Natural killer cell treated with Interleukin-12 subunit alpha and Interleukin-12 subunit beta and Interleukin-15 and Interleukin-18, amount 100 ng/mL, for 72 hours (primary cell): ENCODE measurements at regions not wholly inside any gene's neighbourhood (a gene's known extent, or its start where the extent isn't known, plus 50 kb on each side); places are given as distances from the start of the nearest gene placed in this dataset.
"Not testable (repeated sequence)": the region's sequence is repeated elsewhere in the genome, so short reads cannot be mapped to it uniquely, and the experiment has no call there.

ENCODE experiments used
- ATAC-seq, 2 donors: fragments of 150-1000 bp; cut with Tn5 transposase in 1 of 2; sonication (Bioruptor Pico), chemical (Tn5 transposase) in 1 of 2; 2 replicates each; pipeline ENCODE4 v1.10.0; 2021
- DNase-seq: peaks from one replicate; pipeline ENCODE4 v3.0.0; 2022; ENCODE audit warnings: low spot score
- H3K27ac Mint-ChIP-seq, 2 donors: 1 replicate in 1 of 2; 2 replicates in 1 of 2; pipeline ENCODE4 v1.8.0; 2022; ENCODE audit warnings: mixed read lengths in 2 of 2, mild to moderate bottlenecking in 1 of 2, moderate library complexity in 1 of 2
- H3K27me3 Mint-ChIP-seq, 2 donors: 1 replicate in 1 of 2; 2 replicates in 1 of 2; pipeline ENCODE4 v1.8.0; 2022; ENCODE audit warnings: mixed read lengths in 2 of 2
- H3K36me3 Mint-ChIP-seq: one replicate; pipeline ENCODE4 v1.8.0; 2022; ENCODE audit warnings: mixed read lengths
- H3K4me1 Mint-ChIP-seq, 2 donors: 1 replicate in 1 of 2; 2 replicates in 1 of 2; pipeline ENCODE4 v1.8.0; 2022; ENCODE audit warnings: low read depth in 2 of 2, mixed read lengths in 2 of 2, mild to moderate bottlenecking in 1 of 2
- H3K4me3 Mint-ChIP-seq: one replicate; pipeline ENCODE4 v1.8.0; 2022; ENCODE audit warnings: mixed read lengths
- H3K9me3 Mint-ChIP-seq: 2 replicates; pipeline ENCODE4 v1.8.0; 2022; ENCODE audit warnings: mixed read lengths

DNA sequence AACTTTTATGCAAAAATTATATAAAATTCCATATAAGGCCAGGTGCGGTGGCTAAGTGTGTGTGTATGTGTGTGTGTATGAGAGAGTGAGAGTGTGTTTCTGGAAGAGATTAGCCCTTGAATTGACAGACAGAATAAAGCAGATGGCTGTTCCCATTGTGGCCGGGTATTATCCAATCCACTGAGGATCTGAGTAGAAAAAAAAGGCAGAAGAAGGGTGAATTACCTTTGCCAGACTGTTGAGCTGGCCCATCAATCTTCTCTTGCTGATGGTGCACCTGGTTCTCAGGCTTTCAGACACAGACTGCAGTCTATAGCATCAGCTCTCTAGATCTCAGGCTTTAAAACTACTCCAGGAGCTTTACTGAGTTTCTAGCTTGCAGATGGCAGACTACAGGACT is 92.2 kb upstream of the SLIT2 start:
- no peaks in the 10 kb centered on the region for H3K4me1 Mint-ChIP-seq
- H3K4me3 Mint-ChIP-seq, result no peak overlapping the region
- H3K27me3 Mint-ChIP-seq, result no peaks in the 10 kb centered on the region
- ATAC-seq, result no peak
- H3K27ac Mint-ChIP-seq, result no peak overlapping the region
- H3K36me3 Mint-ChIP-seq, result peaks cover 4% of the 10 kb centered on the region
- DNase-seq, result no peak
- H3K9me3 Mint-ChIP-seq, result peaks cover 23% of the 10 kb centered on the region

DNA sequence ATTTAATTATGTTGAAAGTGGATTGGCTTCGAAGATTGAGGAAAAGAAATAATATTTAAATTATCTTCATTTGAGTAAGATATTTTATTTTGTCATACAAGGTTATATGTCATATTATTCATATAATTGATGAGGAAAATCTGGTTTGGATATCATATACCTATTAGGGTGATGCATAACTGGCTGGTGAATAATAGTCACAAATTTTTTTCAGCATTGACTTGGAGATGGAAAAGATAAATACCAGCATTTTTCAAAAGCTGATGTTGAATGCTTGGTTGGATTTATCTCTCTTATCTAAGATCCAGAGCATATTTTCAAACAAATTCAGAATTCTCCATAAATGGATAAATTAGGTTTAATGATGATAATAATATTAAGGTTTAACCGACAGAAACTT is 93.5 kb upstream of the SLIT2 start:
- peaks cover 23% of the 10 kb centered on the region for H3K9me3 Mint-ChIP-seq
- H3K4me1 Mint-ChIP-seq, result no peaks in the 10 kb centered on the region
- no peak overlapping the region for H3K27ac Mint-ChIP-seq
- H3K27me3 Mint-ChIP-seq, result no peaks in the 10 kb centered on the region
- H3K4me3 Mint-ChIP-seq, result no peak overlapping the region
- peaks cover 4% of the 10 kb centered on the region for H3K36me3 Mint-ChIP-seq
- DNase-seq (no peak), ATAC-seq (no peak)

DNA sequence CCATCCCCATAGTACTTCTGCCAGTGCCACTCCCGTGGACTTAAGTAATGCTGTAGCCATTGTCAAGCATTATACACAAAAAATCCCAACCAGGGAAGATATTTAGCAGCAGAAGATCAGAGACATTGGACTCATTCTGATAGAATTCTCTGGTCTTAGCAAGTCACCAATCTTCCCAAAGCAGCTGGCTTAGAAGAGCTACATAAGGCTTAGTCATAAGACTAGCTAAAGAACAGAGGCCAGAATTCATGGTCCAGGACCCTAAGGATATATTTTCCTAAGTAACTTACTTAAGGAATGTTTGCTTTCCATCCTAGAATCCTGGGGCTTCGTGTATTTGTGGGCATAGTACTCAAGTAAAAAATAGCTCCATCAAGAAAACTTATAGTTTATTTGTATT is 100.3 kb upstream of the SLIT2 start:
- H3K4me1 Mint-ChIP-seq, result no peaks in the 10 kb centered on the region
- no peak overlapping the region for H3K4me3 Mint-ChIP-seq
- DNase-seq (no peak), ATAC-seq (no peak)
- no peaks in the 10 kb centered on the region for H3K27me3 Mint-ChIP-seq
- H3K36me3 Mint-ChIP-seq, result no peaks in the 10 kb centered on the region
- no peak overlapping the region for H3K27ac Mint-ChIP-seq
- peaks cover 11% of the 10 kb centered on the region for H3K9me3 Mint-ChIP-seq

DNA sequence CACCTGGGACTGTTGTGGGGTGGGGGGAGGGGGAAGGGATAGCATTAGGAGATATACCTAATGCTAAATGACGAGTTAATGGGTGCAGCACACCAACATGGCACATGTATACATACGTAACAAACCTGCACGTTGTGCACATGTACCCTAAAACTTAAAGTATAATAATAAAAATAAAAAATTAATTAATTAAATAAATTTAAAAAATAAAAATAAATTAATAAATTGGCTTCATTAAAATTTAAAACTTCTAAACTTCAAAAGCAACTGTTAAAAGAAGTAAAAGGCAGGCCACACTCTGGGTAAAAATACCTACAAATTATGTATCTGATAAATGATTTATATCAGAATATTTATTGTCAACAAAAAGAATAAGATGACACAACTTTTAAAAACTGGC is 102.6 kb upstream of the SLIT2 start:
- H3K9me3 Mint-ChIP-seq, result peaks cover 20% of the 10 kb centered on the region
- H3K4me3 Mint-ChIP-seq, DNase-seq, H3K27me3 Mint-ChIP-seq, H3K4me1 Mint-ChIP-seq, ATAC-seq, H3K36me3 Mint-ChIP-seq, H3K27ac Mint-ChIP-seq: not testable (repeated sequence)

DNA sequence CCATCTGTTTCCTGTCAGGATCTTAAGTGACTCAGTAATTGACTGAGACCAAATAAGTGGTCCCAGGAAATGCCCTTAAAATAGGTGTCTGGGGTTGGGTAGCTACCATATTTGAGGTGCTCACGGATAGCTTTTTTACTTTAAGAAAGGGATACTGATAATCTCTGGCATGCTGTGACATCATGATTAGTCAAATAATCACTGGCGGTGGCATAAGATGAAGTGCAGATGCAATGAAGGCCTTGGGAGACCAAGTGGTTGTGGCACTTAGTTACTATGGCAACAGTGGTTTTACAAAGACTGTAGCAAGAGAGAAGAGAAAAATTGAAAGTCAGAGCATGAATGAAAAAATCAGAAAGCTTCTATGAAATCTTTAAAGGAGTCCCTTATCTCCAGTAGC is 114.5 kb upstream of the SLIT2 start:
- Mint-ChIP-seq H3K9me3 (peaks cover 18% of the 10 kb centered on the region), H3K36me3 (peaks cover 8% of the 10 kb centered on the region), H3K27ac (no peak overlapping the region), H3K4me1 (no peaks in the 10 kb centered on the region), H3K4me3 (no peak overlapping the region), H3K27me3 (no peaks in the 10 kb centered on the region)
- ATAC-seq, result no peak
- no peak for DNase-seq

DNA sequence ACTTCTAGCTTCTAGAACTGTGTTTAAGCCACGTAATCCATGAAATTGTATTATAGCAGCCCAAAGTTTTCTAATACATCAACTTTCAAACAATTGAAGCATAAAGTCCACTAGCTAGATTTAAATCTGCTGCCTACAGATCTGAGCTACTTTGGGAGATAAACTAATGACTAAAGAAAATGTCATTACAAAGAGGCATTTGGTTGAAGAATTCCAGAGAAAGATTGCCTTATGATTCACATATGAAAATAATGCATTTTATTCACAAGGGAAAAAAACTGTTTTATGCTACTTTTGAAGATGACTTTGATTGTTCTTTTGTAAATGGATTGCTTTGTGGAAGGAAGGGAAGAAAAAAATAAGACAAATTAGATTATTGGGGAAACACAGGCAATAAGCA is 124.1 kb upstream of the SLIT2 start:
- H3K4me1 Mint-ChIP-seq, result no peaks in the 10 kb centered on the region
- H3K4me3 Mint-ChIP-seq, result no peak overlapping the region
- peaks cover 4% of the 10 kb centered on the region for H3K36me3 Mint-ChIP-seq

GRCh38 chr4:20126906-20127305 is 124.8 kb upstream of the SLIT2 start:
- no peak for ATAC-seq
- peaks cover 8% of the 10 kb centered on the region for H3K9me3 Mint-ChIP-seq
- no peak for DNase-seq
- peaks cover 4% of the 10 kb centered on the region for H3K36me3 Mint-ChIP-seq
- H3K27ac Mint-ChIP-seq, result no peak overlapping the region
- no peaks in the 10 kb centered on the region for H3K27me3 Mint-ChIP-seq
- no peaks in the 10 kb centered on the region for H3K4me1 Mint-ChIP-seq
- H3K4me3 Mint-ChIP-seq, result no peak overlapping the region

More for the DNA sequence above, 124.1 kb upstream of the SLIT2 start:
- Mint-ChIP-seq H3K9me3 (peaks cover 8% of the 10 kb centered on the region), H3K27me3 (no peaks in the 10 kb centered on the region), H3K27ac (no peak overlapping the region)
- ATAC-seq (no peak), DNase-seq (no peak)

- ATAC-seq, result no peak
- no peak overlapping the region for H3K4me3 Mint-ChIP-seq
- no peaks in the 10 kb centered on the region for H3K27me3 Mint-ChIP-seq
- H3K9me3 Mint-ChIP-seq, result peaks cover 8% of the 10 kb centered on the region
- DNase-seq, result no peak
- H3K36me3 Mint-ChIP-seq, result peaks cover 4% of the 10 kb centered on the region
- H3K27ac Mint-ChIP-seq, result no peak overlapping the region
- H3K4me1 Mint-ChIP-seq, result no peaks in the 10 kb centered on the region
Measured at GRCh38 chr4:20124317-20125026, 127.2 kb upstream of the SLIT2 start.

GRCh38 chr4:20122198-20122988 is 129.3 kb upstream of the SLIT2 start:
- DNase-seq, result no peak
- Mint-ChIP-seq H3K4me1 (no peaks in the 10 kb centered on the region), H3K4me3 (no peak overlapping the region), H3K36me3 (peaks cover 5% of the 10 kb centered on the region), H3K9me3 (peaks cover 8% of the 10 kb centered on the region), H3K27ac (no peak overlapping the region), H3K27me3 (no peaks in the 10 kb centered on the region)
- ATAC-seq, result no peak

DNA sequence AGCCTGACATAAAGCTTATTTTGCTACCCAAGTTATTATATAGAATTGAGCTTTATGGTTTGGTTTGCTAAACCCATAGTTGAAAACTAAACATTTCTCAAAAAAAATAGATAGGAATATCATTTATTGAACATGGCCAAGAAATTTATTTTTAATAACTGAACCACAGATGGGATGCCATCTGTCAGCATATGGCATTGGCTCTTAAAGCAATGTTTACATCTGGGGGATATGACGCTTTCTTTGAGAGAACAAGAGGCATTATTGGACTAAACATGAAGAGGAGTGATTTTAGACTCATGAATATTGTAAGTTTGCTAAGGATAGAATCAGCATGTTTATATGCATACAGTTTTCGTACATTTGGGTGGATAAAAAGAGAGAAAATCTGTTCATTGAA is 132.6 kb upstream of the SLIT2 start:
- ATAC-seq, result no peak
- no peak overlapping the region for H3K27ac Mint-ChIP-seq

DNA sequence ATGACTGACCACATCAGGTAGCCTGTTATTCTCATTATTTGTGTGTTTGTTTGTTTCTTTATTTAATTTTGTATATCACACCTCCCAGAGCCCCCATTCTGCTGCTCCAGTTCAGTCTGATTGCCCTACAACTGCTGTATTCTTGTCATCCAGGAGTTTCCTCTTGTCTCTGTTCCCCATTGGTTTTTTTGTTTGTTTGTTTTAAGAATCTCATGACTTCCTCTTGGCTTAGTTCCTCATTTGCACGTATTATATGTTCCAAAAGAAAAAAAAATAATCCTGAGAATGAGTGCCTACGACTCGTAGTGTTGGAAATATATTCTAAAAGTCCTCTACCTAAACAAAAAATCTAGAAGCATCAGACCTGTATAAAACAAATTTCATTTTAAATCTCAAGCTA is 142.3 kb upstream of the SLIT2 start:
- Mint-ChIP-seq H3K36me3 (peaks cover 5% of the 10 kb centered on the region), H3K27ac (no peak overlapping the region), H3K9me3 (peaks cover 18% of the 10 kb centered on the region), H3K27me3 (no peaks in the 10 kb centered on the region), H3K4me3 (no peak overlapping the region), H3K4me1 (no peaks in the 10 kb centered on the region)
- no peak for DNase-seq
- ATAC-seq, result no peak

More for the DNA sequence above, 132.6 kb upstream of the SLIT2 start:
- no peaks in the 10 kb centered on the region for H3K27me3 Mint-ChIP-seq
- no peak overlapping the region for H3K4me3 Mint-ChIP-seq
- H3K9me3 Mint-ChIP-seq, result peaks cover 12% of the 10 kb centered on the region
- no peaks in the 10 kb centered on the region for H3K4me1 Mint-ChIP-seq
- H3K36me3 Mint-ChIP-seq, result peaks cover 8% of the 10 kb centered on the region
- DNase-seq, result no peak

DNA sequence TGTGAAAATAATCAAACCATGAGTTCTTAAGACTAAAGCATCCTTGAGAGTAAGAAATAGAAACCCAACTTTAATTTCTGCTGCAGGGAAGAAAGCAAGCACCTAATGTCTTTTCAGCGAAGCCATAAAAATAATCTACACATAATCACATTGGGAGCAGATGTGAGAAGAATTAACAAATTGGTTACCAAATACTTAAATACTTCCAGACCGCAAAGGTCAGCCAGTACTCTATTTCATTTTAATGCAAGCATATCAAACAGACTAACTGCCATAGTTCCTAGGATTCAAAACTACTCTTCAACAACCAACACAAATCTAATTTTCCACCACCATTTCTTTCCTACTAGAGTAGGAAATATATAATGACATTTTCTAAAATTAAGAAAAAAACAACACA is 144.8 kb upstream of the SLIT2 start:
- no peak overlapping the region for H3K4me3 Mint-ChIP-seq
- no peak overlapping the region for H3K27ac Mint-ChIP-seq
- ATAC-seq (no peak), DNase-seq (no peak)
- peaks cover 14% of the 10 kb centered on the region for H3K9me3 Mint-ChIP-seq
- no peaks in the 10 kb centered on the region for H3K36me3 Mint-ChIP-seq
- H3K4me1 Mint-ChIP-seq, result no peaks in the 10 kb centered on the region
- H3K27me3 Mint-ChIP-seq, result no peaks in the 10 kb centered on the region

DNA sequence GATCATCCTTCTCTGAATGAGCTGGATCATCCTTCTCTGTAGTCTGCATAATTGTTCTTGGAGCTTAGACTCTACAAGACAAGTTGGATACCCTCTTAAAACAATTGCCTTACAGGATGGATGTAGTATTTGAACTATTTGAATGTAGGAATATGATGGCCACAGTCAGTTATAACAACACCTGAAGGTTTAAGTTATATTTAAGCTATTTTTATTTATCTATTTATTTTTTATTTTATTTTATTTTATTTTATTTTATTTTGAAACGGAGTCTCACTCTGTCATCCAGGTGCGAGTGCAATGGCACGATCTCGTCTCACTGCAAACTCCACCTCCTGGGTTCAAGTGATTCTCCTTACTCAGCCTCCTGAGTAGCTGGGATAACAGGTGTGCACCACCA is 149.9 kb upstream of the SLIT2 start:
- DNase-seq (no peak), ATAC-seq (no peak)
- Mint-ChIP-seq H3K4me1 (no peaks in the 10 kb centered on the region), H3K27ac (no peak overlapping the region), H3K27me3 (no peaks in the 10 kb centered on the region), H3K4me3 (no peak overlapping the region), H3K9me3 (peaks cover 9% of the 10 kb centered on the region), H3K36me3 (peaks cover 8% of the 10 kb centered on the region)

- Mint-ChIP-seq H3K36me3 (peaks cover 8% of the 10 kb centered on the region), H3K4me3 (no peak overlapping the region), H3K27ac (no peak overlapping the region), H3K4me1 (no peaks in the 10 kb centered on the region), H3K27me3 (no peaks in the 10 kb centered on the region), H3K9me3 (peaks cover 12% of the 10 kb centered on the region)
- DNase-seq (no peak), ATAC-seq (no peak)
Measured at GRCh38 chr4:20096911-20097310, 154.8 kb upstream of the SLIT2 start.
